PC-3 (cell line): ENCODE measurements at regions not wholly inside any gene's neighbourhood (a gene's known extent, or its start where the extent isn't known, plus 50 kb on each side); places are given as distances from the start of the nearest gene placed in this dataset.

Experiments
- ATAC-seq: fragments of 200-7000 bp; cut with Tn5 transposase; 2 replicates; pipeline ENCODE4 v1.9.1; 2020; ENCODE audit warnings: mild to moderate bottlenecking, moderate library complexity
- BruUV-seq: library from RNA; stranded (reverse); fragments of 400-500 nt; replicated peaks from 2 replicates; lab custom pipeline; 2021; lab: Mats Ljungman, UMichigan
- CTCF ChIA-PET: fragments of 300-600 bp; sonication (Branson Sonifier 250); formaldehyde crosslinking; loops from one replicate; lab custom pipeline; 2022; ENCODE audit warnings: antibody characterized with exemption; lab: Charles Lee
- POLR2A ChIA-PET: fragments of 300-600 bp; sonication (Branson Sonifier 250); formaldehyde crosslinking; loops from one replicate; lab custom pipeline; 2022; ENCODE audit warnings: antibody characterized with exemption; ENCODE audit not compliant: unreplicated experiment; lab: Charles Lee
- DNase-seq: peaks from one replicate; pipeline ENCODE4 v3.0.0-alpha.2; 2015
- H2AFZ ChIP-seq: fragments of 300-600 bp; sonication (generic); 2 replicates; pipeline ENCODE4 v1.6.0; 2016; ENCODE audit warnings: antibody characterized with exemption, low read length
- H3F3A ChIP-seq: fragments of 300-600 bp; sonication (generic); one replicate; pipeline ENCODE4 v1.6.0; 2017; ENCODE audit warnings: antibody characterized with exemption, low read length, control low read depth, mild to moderate bottlenecking; ENCODE audit not compliant: unreplicated experiment
- H3K27ac ChIP-seq: fragments of 300-600 bp; sonication (generic); 2 replicates; pipeline ENCODE4 v1.5.1; 2016; ENCODE audit warnings: mild to moderate bottlenecking, low read length
- H3K27me3 ChIP-seq: fragments of 300-600 bp; sonication (generic); 2 replicates; pipeline ENCODE4 v1.6.1; 2016; ENCODE audit warnings: low read length, mixed read lengths
- H3K36me3 ChIP-seq: fragments of 300-600 bp; sonication (generic); 2 replicates; pipeline ENCODE4 v1.6.1; 2016; ENCODE audit warnings: low read depth, mixed run types, low read length, mixed read lengths
- H3K4me1 ChIP-seq: fragments of 300-600 bp; sonication (generic); 2 replicates; pipeline ENCODE4 v1.5.1; 2016; ENCODE audit warnings: low read length; ENCODE audit not compliant: insufficient read depth
- H3K4me2 ChIP-seq: fragments of 300-600 bp; sonication (generic); 2 replicates; pipeline ENCODE4 v1.6.0; 2016; ENCODE audit warnings: low read length
- H3K4me3 ChIP-seq: fragments of 300-600 bp; sonication (generic); 2 replicates; pipeline ENCODE4 v1.5.1; 2016; ENCODE audit warnings: mild to moderate bottlenecking, low read length, mixed read lengths
- H3K79me2 ChIP-seq: fragments of 300-600 bp; sonication (generic); 2 replicates; pipeline ENCODE4 v1.6.1; 2017; ENCODE audit warnings: low read length, mixed read lengths
- H3K9ac ChIP-seq: fragments of 300-600 bp; sonication (generic); 2 replicates; pipeline ENCODE4 v1.6.0; 2016; ENCODE audit warnings: mild to moderate bottlenecking, low read length
- H3K9me2 ChIP-seq: fragments of 300-600 bp; sonication (generic); replicated peaks from 2 replicates; pipeline ENCODE4 v1.6.1; 2016; ENCODE audit warnings: mixed run types, low read length, mixed read lengths
- H3K9me3 ChIP-seq: fragments of 300-600 bp; sonication (generic); 2 replicates; pipeline ENCODE4 v1.6.1; 2016; ENCODE audit warnings: low read length, mixed read lengths
- H4K20me1 ChIP-seq: fragments of 300-600 bp; sonication (generic); 2 replicates; pipeline ENCODE4 v1.6.1; 2016; ENCODE audit warnings: low read length, mixed read lengths
- CTCF ChIP-seq: fragments of 300-600 bp; sonication (generic); conservative IDR thresholded peaks from 2 replicates; pipeline ENCODE4 v1.5.1; 2017; ENCODE audit warnings: antibody characterized with exemption, low read depth, mild to moderate bottlenecking, low read length
- EZH2 ChIP-seq: fragments of 300-600 bp; sonication (generic); IDR thresholded peaks from one replicate; pipeline ENCODE4 v1.6.1; 2017; ENCODE audit warnings: antibody characterized with exemption, mild to moderate bottlenecking, low read length; ENCODE audit not compliant: unreplicated experiment
- EZH2phosphoT487 ChIP-seq: fragments of 300-600 bp; sonication (generic); IDR thresholded peaks from 2 replicates; pipeline ENCODE4 v1.6.1; 2018; ENCODE audit warnings: mild to moderate bottlenecking, antibody characterized with exemption, low read length, borderline replicate concordance
- intact Hi-C: fragments of 100-400 bp; cut with micrococcal nuclease; formaldehyde crosslinking; loops from 2 replicates; pipeline ENCODE4 v1.9.0; 2023

GRCh38 chr2:189927823-189928222, 134.7 kb downstream of the MSTN start:
- ChIA-PET CTCF (no interaction called here), POLR2A (no interaction called here)
- BruUV-seq: no TSS peak
- H3K27ac ChIP-seq: no peak overlapping the region
- H3K36me3 ChIP-seq: no peaks in the 10 kb centered on the region
- H4K20me1 ChIP-seq: no peaks in the 10 kb centered on the region
- no peaks in the 10 kb centered on the region for H3K27me3 ChIP-seq
- no peaks in the 10 kb centered on the region for H3K9me2 ChIP-seq
- H3K4me2 ChIP-seq: no peak overlapping the region
- ATAC-seq (no peak), DNase-seq (no peak)
- H2AFZ ChIP-seq: no peak overlapping the region
- no peaks in the 10 kb centered on the region for H3K9me3 ChIP-seq
- TF ChIP-seq EZH2: no peak
- TF ChIP-seq EZH2phosphoT487: no peak
- no peak for TF ChIP-seq CTCF
- no peak overlapping the region for H3K9ac ChIP-seq
- H3K4me3 ChIP-seq: no peak overlapping the region
- H3F3A ChIP-seq: no peaks in the 10 kb centered on the region
- no peaks in the 10 kb centered on the region for H3K79me2 ChIP-seq
- H3K4me1 ChIP-seq: peaks cover 3% of the 10 kb centered on the region; the same call in 1 of the 2 replicates
- intact Hi-C loops: no loop called here
